A549 (cell line): ENCODE measurements at regions not wholly inside any gene's neighbourhood (a gene's known extent, or its start where the extent isn't known, plus 50 kb on each side); places are given as distances from the start of the nearest gene placed in this dataset.

Experiments
- ATAC-seq, 2 experiments: fragments of 200-7000 bp in 1 of 2; fragments of >200 bp in 1 of 2; cut with Nextera tagmentation in 1 of 2; cut with Tn5 transposase in 1 of 2; 3 replicates each; pipeline versions ENCODE4 v1.8.0 to v1.9.1; 2018 to 2020; ENCODE audit warnings: mild to moderate bottlenecking in 1 of 2, moderate library complexity in 1 of 2
- CTCF ChIA-PET: fragments of 300-600 bp; sonication (Branson Sonifier 250); formaldehyde crosslinking; extraction: SDS; loops from one replicate; lab custom pipeline; 2021; ENCODE audit warnings: antibody characterized with exemption, inconsistent platforms; lab: Yijun Ruan, JAX
- POLR2A ChIA-PET: fragments of 350-600 bp; formaldehyde crosslinking; extraction: SDS; loops from one replicate; lab custom pipeline; 2021; ENCODE audit warnings: antibody characterized with exemption, inconsistent platforms; lab: Yijun Ruan, JAX
- DNase-seq, 2 experiments: peaks; one replicate each; pipeline versions ENCODE4 v3.0.0 to v3.0.0-alpha.2; 2011 to 2016; ENCODE audit warnings: low read depth in 1 of 2, low spot score in 1 of 2
- FAIRE-seq: peaks from 2 replicates; lab custom pipeline; 2011; peaks lifted over from hg19 to GRCh38; lab: Jason Lieb, UNC
- H3K27ac ChIP-seq, 2 experiments: fragments of >200 bp; sonication (Bioruptor Twin); formaldehyde crosslinking; 3 replicates each; pipeline ENCODE4 v1.5.1; 2016 to 2017
- H3K4me1 ChIP-seq: fragments of >200 bp; sonication (Bioruptor Twin); formaldehyde crosslinking; 3 replicates; pipeline ENCODE4 v1.6.1; 2016
- H3K4me2 ChIP-seq: fragments of >200 bp; sonication (Bioruptor Twin); formaldehyde crosslinking; 3 replicates; pipeline ENCODE4 v1.6.1; 2016
- H3K4me3 ChIP-seq: fragments of >200 bp; sonication (Bioruptor Twin); formaldehyde crosslinking; 3 replicates; pipeline ENCODE4 v1.5.1; 2016
- H3K9me3 ChIP-seq: fragments of >200 bp; sonication (Bioruptor Twin); formaldehyde crosslinking; 3 replicates; pipeline ENCODE4 v1.6.1; 2016
- BHLHE40 ChIP-seq: IDR thresholded peaks from 2 replicates; pipeline ENCODE4 v1.6.1; 2012; ENCODE audit warnings: low read depth, low read length, inconsistent platforms
- CHD4 ChIP-seq: fragments of 200-600 bp; sonication (generic); IDR thresholded peaks from 2 replicates; pipeline ENCODE4 v1.6.1; 2016; ENCODE audit warnings: antibody characterized with exemption, mild to moderate bottlenecking, borderline replicate concordance
- EHF ChIP-seq: fragments of 250-450 bp; sonication (Bioruptor Pico); IDR thresholded peaks from 2 replicates; pipeline ENCODE4 v1.5.0; 2020; ENCODE audit warnings: mild to moderate bottlenecking
- EHMT2 ChIP-seq: fragments of 200-600 bp; sonication (generic); IDR thresholded peaks from 2 replicates; pipeline ENCODE4 v1.6.1; 2016; ENCODE audit warnings: antibody characterized with exemption, low read depth, mild to moderate bottlenecking, moderate library complexity
- FOSL2 ChIP-seq, 2 experiments: fragments of 450-650 bp in 1 of 2; fragments of >200 bp in 1 of 2; sonication (Bioruptor Twin) in 1 of 2; formaldehyde crosslinking; IDR thresholded peaks; 2 replicates each; pipeline versions ENCODE4 v1.5.0 to v1.6.1; 2016 to 2020; ENCODE audit warnings: mild to moderate bottlenecking in 1 of 2, moderate library complexity in 1 of 2
- FOXS1 ChIP-seq: fragments of 250-450 bp; sonication (Bioruptor Pico); IDR thresholded peaks from 2 replicates; pipeline ENCODE4 v1.5.0; 2020; ENCODE audit warnings: mild to moderate bottlenecking, moderate library complexity
- GATA3 ChIP-seq: IDR thresholded peaks from 2 replicates; pipeline ENCODE4 v1.6.1; 2012; ENCODE audit warnings: borderline replicate concordance
- HDAC2 ChIP-seq: fragments of 200-600 bp; sonication (generic); IDR thresholded peaks from 2 replicates; pipeline ENCODE4 v1.6.1; 2016
- HEYL ChIP-seq: fragments of 250-450 bp; sonication (Bioruptor Pico); IDR thresholded peaks from 2 replicates; pipeline ENCODE4 v1.8.0; 2021; ENCODE audit warnings: mild to moderate bottlenecking, moderate library complexity
- HOXA7 ChIP-seq: fragments of 250-450 bp; sonication (Bioruptor Pico); IDR thresholded peaks from 2 replicates; pipeline ENCODE4 v1.5.0; 2020; ENCODE audit warnings: mild to moderate bottlenecking, moderate library complexity
- HOXB5 ChIP-seq: fragments of 250-450 bp; sonication (Bioruptor Pico); IDR thresholded peaks from 2 replicates; pipeline ENCODE4 v1.5.0; 2020; ENCODE audit warnings: mild to moderate bottlenecking, moderate library complexity
- JUN ChIP-seq, 2 experiments: fragments of >200 bp; sonication (Bioruptor Twin); formaldehyde crosslinking; IDR thresholded peaks; 2 replicates in 1 of 2; 3 replicates in 1 of 2; pipeline ENCODE4 v1.6.1; 2016 to 2017
- KDM5A ChIP-seq: fragments of 200-600 bp; sonication (generic); IDR thresholded peaks from 2 replicates; pipeline ENCODE4 v1.6.1; 2016; ENCODE audit warnings: antibody characterized with exemption, mild to moderate bottlenecking
- MYC ChIP-seq: IDR thresholded peaks from 2 replicates; pipeline ENCODE4 v1.6.1; 2012; ENCODE audit warnings: mild to moderate bottlenecking, inconsistent platforms, low read length, improper control_type of control experiment, borderline replicate concordance
- NFE2L2 ChIP-seq: fragments of 150-350 bp; conservative IDR thresholded peaks from 2 replicates; pipeline ENCODE4 v1.6.1; 2014; ENCODE audit warnings: low read length
- NR3C1 ChIP-seq: fragments of >200 bp; sonication (Bioruptor Twin); formaldehyde crosslinking; IDR thresholded peaks from 3 replicates; pipeline ENCODE4 v1.6.1; 2017
- RAD21 ChIP-seq, 2 experiments: fragments of >200 bp in 1 of 2; sonication (Bioruptor Twin) in 1 of 2; formaldehyde crosslinking in 1 of 2; IDR thresholded peaks in 1 of 2; conservative IDR thresholded peaks in 1 of 2; 2 replicates in 1 of 2; 3 replicates in 1 of 2; pipeline ENCODE4 v1.6.1; 2012 to 2018; ENCODE audit warnings: inconsistent platforms in 1 of 2
- RCOR1 ChIP-seq: fragments of 150-350 bp; IDR thresholded peaks from 2 replicates; pipeline ENCODE4 v1.6.1; 2014; ENCODE audit warnings: antibody characterized with exemption, low read length, low read depth
- RFX5 ChIP-seq: fragments of 450-650 bp; IDR thresholded peaks from 2 replicates; pipeline ENCODE4 v1.7.1; 2014; ENCODE audit warnings: antibody characterized with exemption, mild to moderate bottlenecking, moderate library complexity
- SMC3 ChIP-seq: fragments of >200 bp; sonication (Bioruptor Twin); formaldehyde crosslinking; IDR thresholded peaks from 3 replicates; pipeline ENCODE4 v1.6.1; 2018; ENCODE audit warnings: inconsistent platforms
- ZNF302 ChIP-seq: fragments of 250-450 bp; sonication (Bioruptor Pico); IDR thresholded peaks from 2 replicates; pipeline ENCODE4 v1.9.0; 2021; ENCODE audit warnings: inconsistent platforms, mild to moderate bottlenecking, moderate library complexity
- WGBS: methylation state at CpG from one replicate; pipeline ENCODE4 v1.1.6; 2017; ENCODE audit errors: missing lambda C conversion rate; 5-methylcytosine and 5-hydroxymethylcytosine counted together
- TF ChIP-seq, protein P1 (sequence below): fragments of 450-650 bp; IDR thresholded peaks from 2 replicates; pipeline ENCODE4 v1.6.1; 2014; ENCODE audit warnings: antibody characterized with exemption
- TF ChIP-seq, protein P2 (sequence below): IDR thresholded peaks from 2 replicates; pipeline ENCODE4 v1.6.1; 2012
- TF ChIP-seq, protein P3 (sequence below): fragments of 200-600 bp; sonication (generic); IDR thresholded peaks from 2 replicates; pipeline ENCODE4 v1.6.1; 2016; ENCODE audit warnings: antibody characterized with exemption, mild to moderate bottlenecking, moderate library complexity
- TF ChIP-seq, protein P4 (sequence below): fragments of >200 bp; sonication (Bioruptor Twin); formaldehyde crosslinking; IDR thresholded peaks from 3 replicates; pipeline ENCODE4 v1.5.1; 2016
- TF ChIP-seq, protein P5 (sequence below): IDR thresholded peaks from 2 replicates; pipeline ENCODE4 v1.6.1; 2012

DNA sequence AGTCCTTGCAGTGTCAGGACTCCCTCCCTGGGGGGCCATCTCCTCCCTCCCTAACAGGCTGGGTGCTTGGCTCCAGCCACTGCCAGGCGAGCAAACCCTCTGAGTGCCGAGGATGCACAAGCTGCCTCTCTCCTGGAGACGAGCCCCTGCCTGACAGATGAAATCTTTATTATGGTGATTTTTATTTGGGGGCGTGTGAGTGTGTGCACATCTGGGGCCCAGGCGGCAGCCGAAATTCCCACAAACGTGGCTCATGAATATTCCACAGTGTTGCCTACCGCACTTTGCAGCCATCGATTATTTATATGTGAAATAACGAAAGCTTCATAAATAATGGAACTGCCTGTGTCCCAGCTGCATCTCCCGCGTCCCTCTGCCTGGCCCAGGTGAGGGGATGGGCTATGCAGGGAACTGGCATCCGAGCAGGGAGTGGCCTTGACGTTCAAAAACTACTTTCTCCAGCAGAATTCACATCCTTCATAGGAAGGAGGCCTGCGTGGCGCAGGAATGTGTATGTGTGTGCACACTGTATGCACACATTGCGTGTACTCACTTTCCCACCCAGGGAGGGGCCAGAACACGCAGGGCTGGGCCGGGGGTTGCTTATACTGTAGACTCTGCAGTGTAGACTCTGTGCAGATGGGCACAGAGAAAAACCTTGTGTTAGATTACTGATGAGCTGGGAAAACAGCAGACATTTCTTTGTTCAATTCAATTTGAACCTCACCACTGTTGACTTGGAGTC lies 73.1 kb downstream of the UBIAD1 start:
- FAIRE-seq (no peak), ATAC-seq (no peak), DNase-seq (no peak)
- H3K9me3 ChIP-seq, result 0 out of 3 replicates have a peak, but pooled peaks cover 2% of the 10 kb centered on the region
- no peak overlapping the region for H3K4me2 ChIP-seq
- H3K4me1 ChIP-seq, result no peaks in the 10 kb centered on the region
- CTCF ChIA-PET, result interaction anchor here (0.7 to 1.5 kb wide), 2 partner anchors 8 kb away, joined by 3 read pairs; no protein-coding TSS in a partner anchor
- TF ChIP-seq SMC3, result no peak
- TF ChIP-seq, protein P1, sequence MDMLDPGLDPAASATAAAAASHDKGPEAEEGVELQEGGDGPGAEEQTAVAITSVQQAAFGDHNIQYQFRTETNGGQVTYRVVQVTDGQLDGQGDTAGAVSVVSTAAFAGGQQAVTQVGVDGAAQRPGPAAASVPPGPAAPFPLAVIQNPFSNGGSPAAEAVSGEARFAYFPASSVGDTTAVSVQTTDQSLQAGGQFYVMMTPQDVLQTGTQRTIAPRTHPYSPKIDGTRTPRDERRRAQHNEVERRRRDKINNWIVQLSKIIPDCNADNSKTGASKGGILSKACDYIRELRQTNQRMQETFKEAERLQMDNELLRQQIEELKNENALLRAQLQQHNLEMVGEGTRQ, result no peak
- TF ChIP-seq BHLHE40, result no peak
- no peak for TF ChIP-seq KDM5A
- TF ChIP-seq FOSL2 (IDR thresholded peaks at IDR 0.05), result no peak
- no peak for TF ChIP-seq FOSL2 (CRISPR knock-in tag; IDR thresholded peaks at IDR 0.05)
- TF ChIP-seq, protein P2, sequence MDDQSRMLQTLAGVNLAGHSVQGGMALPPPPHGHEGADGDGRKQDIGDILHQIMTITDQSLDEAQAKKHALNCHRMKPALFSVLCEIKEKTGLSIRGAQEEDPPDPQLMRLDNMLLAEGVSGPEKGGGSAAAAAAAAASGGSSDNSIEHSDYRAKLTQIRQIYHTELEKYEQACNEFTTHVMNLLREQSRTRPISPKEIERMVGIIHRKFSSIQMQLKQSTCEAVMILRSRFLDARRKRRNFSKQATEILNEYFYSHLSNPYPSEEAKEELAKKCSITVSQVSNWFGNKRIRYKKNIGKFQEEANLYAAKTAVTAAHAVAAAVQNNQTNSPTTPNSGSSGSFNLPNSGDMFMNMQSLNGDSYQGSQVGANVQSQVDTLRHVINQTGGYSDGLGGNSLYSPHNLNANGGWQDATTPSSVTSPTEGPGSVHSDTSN, result no peak
- TF ChIP-seq HOXB5 (CRISPR knock-in tag), result no peak
- no peak for TF ChIP-seq NR3C1
- no peak for TF ChIP-seq GATA3
- TF ChIP-seq CHD4, result no peak
- no peak for TF ChIP-seq HDAC2
- no peak for TF ChIP-seq EHF
- TF ChIP-seq, protein P3, sequence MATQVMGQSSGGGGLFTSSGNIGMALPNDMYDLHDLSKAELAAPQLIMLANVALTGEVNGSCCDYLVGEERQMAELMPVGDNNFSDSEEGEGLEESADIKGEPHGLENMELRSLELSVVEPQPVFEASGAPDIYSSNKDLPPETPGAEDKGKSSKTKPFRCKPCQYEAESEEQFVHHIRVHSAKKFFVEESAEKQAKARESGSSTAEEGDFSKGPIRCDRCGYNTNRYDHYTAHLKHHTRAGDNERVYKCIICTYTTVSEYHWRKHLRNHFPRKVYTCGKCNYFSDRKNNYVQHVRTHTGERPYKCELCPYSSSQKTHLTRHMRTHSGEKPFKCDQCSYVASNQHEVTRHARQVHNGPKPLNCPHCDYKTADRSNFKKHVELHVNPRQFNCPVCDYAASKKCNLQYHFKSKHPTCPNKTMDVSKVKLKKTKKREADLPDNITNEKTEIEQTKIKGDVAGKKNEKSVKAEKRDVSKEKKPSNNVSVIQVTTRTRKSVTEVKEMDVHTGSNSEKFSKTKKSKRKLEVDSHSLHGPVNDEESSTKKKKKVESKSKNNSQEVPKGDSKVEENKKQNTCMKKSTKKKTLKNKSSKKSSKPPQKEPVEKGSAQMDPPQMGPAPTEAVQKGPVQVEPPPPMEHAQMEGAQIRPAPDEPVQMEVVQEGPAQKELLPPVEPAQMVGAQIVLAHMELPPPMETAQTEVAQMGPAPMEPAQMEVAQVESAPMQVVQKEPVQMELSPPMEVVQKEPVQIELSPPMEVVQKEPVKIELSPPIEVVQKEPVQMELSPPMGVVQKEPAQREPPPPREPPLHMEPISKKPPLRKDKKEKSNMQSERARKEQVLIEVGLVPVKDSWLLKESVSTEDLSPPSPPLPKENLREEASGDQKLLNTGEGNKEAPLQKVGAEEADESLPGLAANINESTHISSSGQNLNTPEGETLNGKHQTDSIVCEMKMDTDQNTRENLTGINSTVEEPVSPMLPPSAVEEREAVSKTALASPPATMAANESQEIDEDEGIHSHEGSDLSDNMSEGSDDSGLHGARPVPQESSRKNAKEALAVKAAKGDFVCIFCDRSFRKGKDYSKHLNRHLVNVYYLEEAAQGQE, result no peak
- H3K4me3 ChIP-seq, result no peak overlapping the region
- POLR2A ChIA-PET, result no interaction called here
- WGBS, result 48% methylated on average over 18 of the region's 19 CpGs
- no peak overlapping the region for H3K27ac ChIP-seq

DNA sequence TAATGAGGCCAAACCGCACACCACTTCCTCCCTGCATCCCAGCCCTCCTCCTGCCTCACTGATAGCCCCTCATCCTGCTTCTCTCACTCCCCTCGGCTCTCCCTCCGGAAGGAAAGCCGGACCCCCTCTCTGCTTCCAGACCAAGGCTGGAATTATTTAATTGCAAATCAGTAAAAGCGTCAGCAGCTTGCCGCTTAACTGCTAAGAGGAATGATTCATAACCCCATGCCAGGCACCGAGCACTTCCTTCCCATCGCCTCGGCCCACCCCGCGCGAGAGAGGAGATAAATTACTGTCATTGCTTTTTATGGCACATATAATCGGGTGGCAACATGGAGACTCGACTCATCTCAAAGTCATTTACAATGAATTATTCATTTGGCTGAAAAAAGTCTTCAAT lies 77.3 kb downstream of the UBIAD1 start:
- DNase-seq (no peak), FAIRE-seq (no peak), ATAC-seq (no peak)
- ChIA-PET CTCF (interaction anchor here (0.6 kb wide), 1 partner anchor 9 kb away, joined by 3 read pairs; no protein-coding TSS in a partner anchor), POLR2A (no interaction called here)
- H3K27ac ChIP-seq, result no peak overlapping the region
- H3K4me2 ChIP-seq, result no peak overlapping the region
- WGBS, result 46% methylated on average over 14 of the region's 14 CpGs
- 0 out of 3 replicates have a peak, but pooled peaks cover 2% of the 10 kb centered on the region for H3K9me3 ChIP-seq
- H3K4me3 ChIP-seq, result no peak overlapping the region
- no peaks in the 10 kb centered on the region for H3K4me1 ChIP-seq
- no peak for TF ChIP-seq RFX5
- TF ChIP-seq, protein P3, result no peak
- TF ChIP-seq ZNF302 (CRISPR knock-in tag), result no peak
- no peak for TF ChIP-seq HOXA7 (CRISPR knock-in tag)
- no peak for TF ChIP-seq GATA3
- TF ChIP-seq MYC, result no peak
- no peak for TF ChIP-seq NFE2L2
- no peak for TF ChIP-seq FOXS1
- no peak for TF ChIP-seq RCOR1
- TF ChIP-seq, protein P4, sequence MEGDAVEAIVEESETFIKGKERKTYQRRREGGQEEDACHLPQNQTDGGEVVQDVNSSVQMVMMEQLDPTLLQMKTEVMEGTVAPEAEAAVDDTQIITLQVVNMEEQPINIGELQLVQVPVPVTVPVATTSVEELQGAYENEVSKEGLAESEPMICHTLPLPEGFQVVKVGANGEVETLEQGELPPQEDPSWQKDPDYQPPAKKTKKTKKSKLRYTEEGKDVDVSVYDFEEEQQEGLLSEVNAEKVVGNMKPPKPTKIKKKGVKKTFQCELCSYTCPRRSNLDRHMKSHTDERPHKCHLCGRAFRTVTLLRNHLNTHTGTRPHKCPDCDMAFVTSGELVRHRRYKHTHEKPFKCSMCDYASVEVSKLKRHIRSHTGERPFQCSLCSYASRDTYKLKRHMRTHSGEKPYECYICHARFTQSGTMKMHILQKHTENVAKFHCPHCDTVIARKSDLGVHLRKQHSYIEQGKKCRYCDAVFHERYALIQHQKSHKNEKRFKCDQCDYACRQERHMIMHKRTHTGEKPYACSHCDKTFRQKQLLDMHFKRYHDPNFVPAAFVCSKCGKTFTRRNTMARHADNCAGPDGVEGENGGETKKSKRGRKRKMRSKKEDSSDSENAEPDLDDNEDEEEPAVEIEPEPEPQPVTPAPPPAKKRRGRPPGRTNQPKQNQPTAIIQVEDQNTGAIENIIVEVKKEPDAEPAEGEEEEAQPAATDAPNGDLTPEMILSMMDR, result no peak
- TF ChIP-seq, protein P5, sequence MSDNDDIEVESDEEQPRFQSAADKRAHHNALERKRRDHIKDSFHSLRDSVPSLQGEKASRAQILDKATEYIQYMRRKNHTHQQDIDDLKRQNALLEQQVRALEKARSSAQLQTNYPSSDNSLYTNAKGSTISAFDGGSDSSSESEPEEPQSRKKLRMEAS, result no peak
- TF ChIP-seq NR3C1, result no peak
- no peak for TF ChIP-seq RAD21 (conservative IDR thresholded peaks at IDR 0.05 in 1 of 2, IDR thresholded peaks at IDR 0.05 in 1 of 2)
- TF ChIP-seq EHMT2, result no peak
- no peak for TF ChIP-seq JUN (IDR thresholded peaks at IDR 0.05)
- no peak for TF ChIP-seq HEYL (CRISPR knock-in tag)
